Erythroblast (primary cell): ENCODE measurements at regions not wholly inside any gene's neighbourhood (a gene's known extent, or its start where the extent isn't known, plus 50 kb on each side); places are given as distances from the start of the nearest gene placed in this dataset.

Source experiments
- GATA1 ChIP-seq: IDR thresholded peaks from 2 replicates; pipeline ENCODE4 v1.6.1; 2011; ENCODE audit warnings: low read depth, mild to moderate bottlenecking, control low read depth, low read length, moderate library complexity
- POLR2A ChIP-seq: IDR thresholded peaks from 2 replicates; pipeline ENCODE4 v1.6.1; 2011; ENCODE audit warnings: mild to moderate bottlenecking, low read length

GRCh38 chr2:17146358-17146757, 371.9 kb downstream of the RAD51AP2 start:
- TF ChIP-seq POLR2A (no peak), GATA1 (no peak)
